Heart left ventricle (tissue), 16 donors: ENCODE measurements at regions not wholly inside any gene's neighbourhood (a gene's known extent, or its start where the extent isn't known, plus 50 kb on each side); places are given as distances from the start of the nearest gene placed in this dataset.

Experiments used
- ATAC-seq, 4 donors: fragments of 200-7000 bp; cut with Tn5 transposase; one replicate each; pipeline ENCODE4 v1.9.1; 2020 to 2022; ENCODE audit warnings: moderate library complexity in 4 of 4, mild to moderate bottlenecking in 3 of 4, moderate number of reproducible peaks in 1 of 4
- DNase-seq, 5 donors: peaks; one replicate each; pipeline ENCODE4 v3.0.0-alpha.2; 2020
- H3K27ac ChIP-seq, 12 donors: fragments of 200-600 bp; sonication (generic) in 4 of 12; one replicate each; pipeline versions ENCODE4 v1.5.0 to v1.8.0; 2016 to 2022; ENCODE audit warnings: mild to moderate bottlenecking in 2 of 12
- H3K27me3 ChIP-seq, 9 donors: fragments of 200-600 bp; sonication (generic) in 2 of 9; one replicate each; pipeline versions ENCODE4 v1.5.1 to v1.8.0; 2016 to 2022; ENCODE audit warnings: mild to moderate bottlenecking in 3 of 9
- H3K36me3 ChIP-seq, 9 donors: fragments of 200-600 bp; sonication (generic) in 2 of 9; one replicate each; pipeline versions ENCODE4 v1.5.0 to v1.8.0; 2018 to 2022; ENCODE audit warnings: mild to moderate bottlenecking in 2 of 9
- H3K4me1 ChIP-seq, 12 donors: fragments of 200-600 bp; sonication (generic) in 4 of 12; one replicate each; pipeline versions ENCODE4 v1.5.0 to v1.8.0; 2016 to 2022; ENCODE audit warnings: mild to moderate bottlenecking in 3 of 12
- H3K4me3 ChIP-seq, 12 donors: fragments of 200-600 bp; sonication (generic) in 4 of 12; one replicate each; pipeline versions ENCODE4 v1.5.0 to v1.8.0; 2017 to 2022; ENCODE audit warnings: mild to moderate bottlenecking in 9 of 12, moderate library complexity in 4 of 12
- H3K9me3 ChIP-seq, 12 donors: fragments of 200-600 bp; sonication (generic) in 4 of 12; one replicate each; pipeline versions ENCODE4 v1.5.0 to v1.8.0; 2016 to 2022; ENCODE audit warnings: mild to moderate bottlenecking in 1 of 12
- POLR2A ChIP-seq, 2 donors: fragments of 450-650 bp; IDR thresholded peaks; one replicate each; pipeline ENCODE4 v1.6.1; 2017; ENCODE audit warnings: antibody characterized with exemption in 2 of 2, mild to moderate bottlenecking in 2 of 2, moderate library complexity in 2 of 2
- WGBS, 4 donors: extraction: QIAGEN DNeasy Blood & Tissue Kit in 2 of 4; methylation state at CpG; one replicate each; pipeline versions ENCODE4 v1.1.5 to v1.1.7; 2013 to 2018; 5-methylcytosine and 5-hydroxymethylcytosine counted together
- intact Hi-C, 10 donors: fragments of 100-400 bp; cut with DNase I; formaldehyde crosslinking; loops; one replicate each; pipeline versions ENCODE4 v1.11.1 to v1.14.2; 2022
- TF ChIP-seq, protein P1 (sequence below), 12 donors: fragments of 200-600 bp; sonication (generic) in 4 of 12; IDR thresholded peaks; one replicate each; pipeline versions ENCODE4 v1.5.0 to v1.8.0; 2018 to 2022; ENCODE audit warnings: antibody characterized with exemption in 12 of 12, mild to moderate bottlenecking in 5 of 12
- donor health status: ischemic (EF 13 %, LVEDD 7.1; RV severe dilation, severe dysfunction).
- donor health status: healthy with polysubstance abuse.
- donor health status: DM: no; HTN: yes; CAD: no.
- donor health status: DM: no; HTN: no; CAD: no.
- donor health status: ischemic (EF 25% LVEDD 6.9; RV normal size, moderate dysfunction).
- donor health status: ischemic (EF 25% LVEDD 5.7; RV mildly dilated, moderate dysfunction).
- donor health status: healthy.
- donor health status: DM: yes; HTN: yes; CAD: no.
- donor health status: ischemic (EF 35%, LVEDD 5.7; RV mildly dilated, moderate dysfunction).
- donor health status: nonischemic (EF 11% LVEDD 7.7; RV severe dilation, severe dysfunction).
- donor health status: DM: yes; HTN: yes; CAD: no.
- donor health status: PGD.
- donor health status: ischemic (EF 29% LVEDD 5.4; RV normal size, mild dysfunction).
- donor health status: nonischemic (EF 23%, LVEDD 6.1; RV moderate dilation, normal function).

DNA sequence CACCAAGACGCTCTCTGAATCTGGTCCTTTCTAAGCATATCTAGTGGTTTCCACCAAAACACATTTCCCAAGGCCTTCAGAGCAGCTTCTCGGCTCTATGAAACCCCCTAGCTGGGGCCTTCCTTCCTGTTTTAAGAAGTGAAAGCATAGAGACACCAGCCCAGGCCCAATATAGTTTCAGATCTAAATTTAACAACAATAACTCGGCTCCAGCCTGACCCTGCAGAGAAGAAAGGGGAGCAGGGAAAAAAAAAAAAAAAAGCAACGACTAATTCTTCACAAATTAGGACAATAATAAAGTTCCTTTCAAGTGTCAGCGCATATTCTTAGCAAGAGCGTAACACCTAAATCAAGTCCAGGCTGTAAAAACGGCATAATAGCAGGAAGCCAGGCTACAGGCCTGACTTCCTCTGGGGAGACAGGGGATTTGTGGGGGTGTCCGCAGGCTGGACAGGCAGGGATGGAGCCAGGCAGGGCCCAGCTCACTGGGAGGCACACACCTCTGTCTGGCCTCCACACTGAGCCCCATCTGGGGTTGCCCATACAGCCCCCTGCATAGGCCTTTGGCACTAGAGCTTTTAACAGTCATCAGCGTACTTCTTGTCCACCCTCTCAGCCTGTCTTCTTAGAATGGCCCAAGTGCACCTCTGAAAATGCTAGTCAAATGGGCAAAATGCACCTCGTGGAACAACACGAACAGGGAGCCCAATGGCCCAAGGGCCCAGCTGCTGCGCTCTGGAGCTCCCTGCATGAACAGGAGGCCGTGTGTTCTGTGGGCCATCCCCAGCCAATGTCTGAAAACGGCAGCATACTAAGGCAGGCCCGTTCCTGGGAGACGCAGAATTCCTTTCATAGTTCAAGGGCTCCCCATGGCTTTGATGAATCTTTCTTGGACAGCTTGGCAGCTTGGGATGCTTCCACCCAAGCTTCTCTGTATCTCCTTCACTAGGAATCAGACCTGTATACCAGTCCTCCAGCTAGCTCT, 772.9 kb downstream of the MED13L start:
- Histone ChIP-seq H3K9me3 (peaks cover 0 to 7% (median 0%) of the 10 kb centered on the region in 12 donors), H3K27me3 (no peaks in the 10 kb centered on the region), H3K27ac (peak overlapping the region in 11 of 12 donors; percentile 41 to 84 (median 71)), H3K36me3 (no peaks in the 10 kb centered on the region), H3K4me1 (peaks cover 0 to 48% (median 25%) of the 10 kb centered on the region in 12 donors), H3K4me3 (no peak overlapping the region)
- intact Hi-C loops: loop anchor here in 7 of 10 donors (2.0 to 10.0 kb wide), 8 partner anchors 52 to 822 kb away; partner anchors contain the start of gene TBX3 (in 2 of the 7)
- TF ChIP-seq, protein P1, sequence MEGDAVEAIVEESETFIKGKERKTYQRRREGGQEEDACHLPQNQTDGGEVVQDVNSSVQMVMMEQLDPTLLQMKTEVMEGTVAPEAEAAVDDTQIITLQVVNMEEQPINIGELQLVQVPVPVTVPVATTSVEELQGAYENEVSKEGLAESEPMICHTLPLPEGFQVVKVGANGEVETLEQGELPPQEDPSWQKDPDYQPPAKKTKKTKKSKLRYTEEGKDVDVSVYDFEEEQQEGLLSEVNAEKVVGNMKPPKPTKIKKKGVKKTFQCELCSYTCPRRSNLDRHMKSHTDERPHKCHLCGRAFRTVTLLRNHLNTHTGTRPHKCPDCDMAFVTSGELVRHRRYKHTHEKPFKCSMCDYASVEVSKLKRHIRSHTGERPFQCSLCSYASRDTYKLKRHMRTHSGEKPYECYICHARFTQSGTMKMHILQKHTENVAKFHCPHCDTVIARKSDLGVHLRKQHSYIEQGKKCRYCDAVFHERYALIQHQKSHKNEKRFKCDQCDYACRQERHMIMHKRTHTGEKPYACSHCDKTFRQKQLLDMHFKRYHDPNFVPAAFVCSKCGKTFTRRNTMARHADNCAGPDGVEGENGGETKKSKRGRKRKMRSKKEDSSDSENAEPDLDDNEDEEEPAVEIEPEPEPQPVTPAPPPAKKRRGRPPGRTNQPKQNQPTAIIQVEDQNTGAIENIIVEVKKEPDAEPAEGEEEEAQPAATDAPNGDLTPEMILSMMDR (IDR thresholded peaks at IDR 0.05): peak in 1 of 12 donors; percentile 21
- no peak for TF ChIP-seq POLR2A (IDR thresholded peaks at IDR 0.05)
- DNase-seq: peak in 4 of 5 donors; percentile 34 to 55 (median 46)
- WGBS, 4 donors: 47 to 54% (median 51%) methylated on average over 16 of the region's 16 CpGs
- ATAC-seq: peak; percentile 36 to 82 (median 64)

DNA sequence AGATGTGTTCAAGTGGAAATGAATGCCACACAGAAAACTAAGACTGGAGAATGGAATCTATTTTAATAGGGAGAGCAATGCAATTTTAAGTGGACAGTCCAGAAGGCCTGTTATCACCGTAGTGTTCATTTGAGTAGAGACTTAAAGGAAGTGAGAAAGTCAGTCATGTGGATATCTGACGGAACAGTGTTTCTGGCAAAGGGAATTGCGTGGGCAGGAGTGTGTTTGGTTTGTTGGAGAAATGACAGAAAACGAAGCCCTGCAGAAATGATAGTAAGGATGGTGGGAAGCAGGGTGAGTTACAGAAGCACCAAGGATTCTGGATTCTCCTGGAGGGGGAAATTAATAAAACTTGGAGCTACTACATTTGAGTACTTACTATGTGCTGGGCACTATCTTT, 776.6 kb downstream of the MED13L start:
- ATAC-seq: no peak

DNA sequence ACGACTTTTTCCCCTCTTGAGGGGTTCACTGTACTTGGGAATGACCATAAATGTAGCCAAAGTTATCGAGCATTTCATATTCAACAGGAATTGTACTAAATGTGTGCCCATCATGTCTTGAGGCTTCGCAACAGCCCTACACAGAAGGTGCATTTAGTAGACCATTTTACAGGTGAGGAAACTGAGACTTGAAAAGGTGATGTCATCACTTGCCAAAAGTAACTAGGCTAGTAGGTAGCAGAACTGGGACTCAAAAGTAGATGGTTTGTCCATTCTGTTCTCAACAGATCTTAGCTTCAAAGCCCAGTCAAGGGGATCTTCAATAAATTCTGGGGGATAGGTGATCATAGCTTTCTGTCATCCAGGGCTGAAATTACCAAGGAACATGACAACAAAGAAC, 782.2 kb downstream of the MED13L start:
- DNase-seq: no peak
- TF ChIP-seq, protein P1 (IDR thresholded peaks at IDR 0.05): no peak
- TF ChIP-seq POLR2A (IDR thresholded peaks at IDR 0.05): no peak
- ATAC-seq: no peak
- intact Hi-C loops: loop anchor here in 1 of 10 donors (10.0 kb wide), 1 partner anchor 810 kb away; the partner anchor contains the start of gene TBX3
- Histone ChIP-seq H3K27me3 (no peaks in the 10 kb centered on the region), H3K27ac (no peak overlapping the region), H3K36me3 (no peaks in the 10 kb centered on the region), H3K9me3 (no peaks in the 10 kb centered on the region), H3K4me1 (peaks cover 0 to 11% (median 0%) of the 10 kb centered on the region in 12 donors), H3K4me3 (no peak overlapping the region)
- WGBS, 4 donors: 92 to 97% (median 94%) methylated on average over 3 of the region's 3 CpGs

More for the DNA sequence above, 776.6 kb downstream of the MED13L start:
- no peak for DNase-seq
- Histone ChIP-seq H3K36me3 (no peaks in the 10 kb centered on the region), H3K27me3 (no peaks in the 10 kb centered on the region), H3K27ac (no peak overlapping the region), H3K4me1 (peaks cover 0 to 25% (median 15%) of the 10 kb centered on the region in 12 donors), H3K4me3 (no peak overlapping the region), H3K9me3 (peaks cover 0 to 7% (median 0%) of the 10 kb centered on the region in 12 donors)
- TF ChIP-seq, protein P1 (IDR thresholded peaks at IDR 0.05): no peak
- no peak for TF ChIP-seq POLR2A (IDR thresholded peaks at IDR 0.05)
- WGBS, 4 donors: 45 to 57% (median 47%) methylated on average over 4 of the region's 4 CpGs
- intact Hi-C loops: loop anchor here in 6 of 10 donors (5.0 to 10.0 kb wide), 6 partner anchors 49 to 819 kb away; partner anchors contain the start of gene TBX3 (in 2 of the 6)

DNA sequence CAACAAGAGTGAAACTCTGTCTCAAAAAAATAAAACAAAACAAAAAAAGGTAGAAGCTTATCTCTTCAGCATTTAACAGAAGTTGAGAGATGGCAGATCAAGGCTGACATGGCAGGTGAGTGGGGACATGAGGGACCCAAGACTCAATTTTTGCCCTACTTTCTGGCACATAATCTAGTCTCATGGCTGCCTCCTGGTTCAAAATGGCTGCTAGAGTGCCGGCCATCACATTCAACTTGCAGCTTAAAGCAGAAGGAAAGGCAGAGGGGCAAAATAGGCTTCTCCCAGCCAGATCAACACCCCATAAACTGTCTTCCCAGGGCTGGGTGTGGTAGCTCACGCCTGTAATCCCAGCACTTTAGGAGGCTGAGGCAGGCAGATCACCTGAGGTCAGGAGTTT, 784.9 kb downstream of the MED13L start:
- 0 to 100% (median 20%) methylated on average over 2 of the region's 2 CpGs for WGBS, 4 donors
- Histone ChIP-seq H3K27me3 (no peaks in the 10 kb centered on the region), H3K4me3 (no peak overlapping the region), H3K9me3 (no peaks in the 10 kb centered on the region), H3K36me3 (no peaks in the 10 kb centered on the region), H3K27ac (no peak overlapping the region), H3K4me1 (peaks cover 0 to 11% (median 0%) of the 10 kb centered on the region in 12 donors)
- DNase-seq (no peak), ATAC-seq (no peak)
- no peak for TF ChIP-seq POLR2A (IDR thresholded peaks at IDR 0.05)
- TF ChIP-seq, protein P1 (IDR thresholded peaks at IDR 0.05): no peak
- intact Hi-C loops: loop anchor here in 1 of 10 donors (10.0 kb wide), 1 partner anchor 808 kb away; the partner anchor contains the start of gene TBX3
